ENCODE measurements at regions not wholly inside any gene's neighbourhood (a gene's known extent, or its start where the extent isn't known, plus 50 kb on each side); places are given as distances from the start of the nearest gene placed in this dataset.

DNA sequence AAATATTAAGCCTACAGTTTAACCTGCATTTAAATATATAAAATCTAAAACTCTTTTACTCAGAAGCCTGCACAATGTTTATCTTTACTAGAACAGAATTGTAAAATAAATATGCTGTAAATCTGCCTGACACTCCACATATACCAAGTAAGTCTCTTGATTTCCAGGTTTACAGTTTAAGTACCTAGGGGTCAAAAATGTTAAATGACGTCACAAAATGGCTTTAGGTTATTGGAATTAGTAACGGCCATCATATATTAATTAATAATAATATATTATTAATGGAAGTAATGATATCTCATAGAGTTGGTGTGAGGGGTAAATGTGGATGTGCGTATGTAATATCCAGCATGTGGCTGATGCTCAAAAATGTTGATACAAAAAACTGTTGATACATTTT, 114.8 kb upstream of the ANO5 start:
- H3K27ac ChIP-seq: no peak overlapping the region
- TF ChIP-seq, protein P1, sequence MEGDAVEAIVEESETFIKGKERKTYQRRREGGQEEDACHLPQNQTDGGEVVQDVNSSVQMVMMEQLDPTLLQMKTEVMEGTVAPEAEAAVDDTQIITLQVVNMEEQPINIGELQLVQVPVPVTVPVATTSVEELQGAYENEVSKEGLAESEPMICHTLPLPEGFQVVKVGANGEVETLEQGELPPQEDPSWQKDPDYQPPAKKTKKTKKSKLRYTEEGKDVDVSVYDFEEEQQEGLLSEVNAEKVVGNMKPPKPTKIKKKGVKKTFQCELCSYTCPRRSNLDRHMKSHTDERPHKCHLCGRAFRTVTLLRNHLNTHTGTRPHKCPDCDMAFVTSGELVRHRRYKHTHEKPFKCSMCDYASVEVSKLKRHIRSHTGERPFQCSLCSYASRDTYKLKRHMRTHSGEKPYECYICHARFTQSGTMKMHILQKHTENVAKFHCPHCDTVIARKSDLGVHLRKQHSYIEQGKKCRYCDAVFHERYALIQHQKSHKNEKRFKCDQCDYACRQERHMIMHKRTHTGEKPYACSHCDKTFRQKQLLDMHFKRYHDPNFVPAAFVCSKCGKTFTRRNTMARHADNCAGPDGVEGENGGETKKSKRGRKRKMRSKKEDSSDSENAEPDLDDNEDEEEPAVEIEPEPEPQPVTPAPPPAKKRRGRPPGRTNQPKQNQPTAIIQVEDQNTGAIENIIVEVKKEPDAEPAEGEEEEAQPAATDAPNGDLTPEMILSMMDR (IDR thresholded peaks at IDR 0.05): no peak
- TF ChIP-seq POLR2A (IDR thresholded peaks at IDR 0.05) (no peak), POLR2AphosphoS5 (IDR thresholded peaks at IDR 0.05) (no peak)
- WGBS: 48% methylated on average over 3 of the region's 3 CpGs
- no peaks in the 10 kb centered on the region for H3K9me3 ChIP-seq
- no peak overlapping the region for H3K4me3 ChIP-seq
- H3K4me1 ChIP-seq (replicated peaks): no peaks in the 10 kb centered on the region
- no peaks in the 10 kb centered on the region for H3K36me3 ChIP-seq
- H3K27me3 ChIP-seq (replicated peaks; ENCODE audit: insufficient read depth): no peaks in the 10 kb centered on the region
- intact Hi-C loops (cut with DNase I): no loop called here
- DNase-seq (ENCODE audit: low spot score): no peak

DNA sequence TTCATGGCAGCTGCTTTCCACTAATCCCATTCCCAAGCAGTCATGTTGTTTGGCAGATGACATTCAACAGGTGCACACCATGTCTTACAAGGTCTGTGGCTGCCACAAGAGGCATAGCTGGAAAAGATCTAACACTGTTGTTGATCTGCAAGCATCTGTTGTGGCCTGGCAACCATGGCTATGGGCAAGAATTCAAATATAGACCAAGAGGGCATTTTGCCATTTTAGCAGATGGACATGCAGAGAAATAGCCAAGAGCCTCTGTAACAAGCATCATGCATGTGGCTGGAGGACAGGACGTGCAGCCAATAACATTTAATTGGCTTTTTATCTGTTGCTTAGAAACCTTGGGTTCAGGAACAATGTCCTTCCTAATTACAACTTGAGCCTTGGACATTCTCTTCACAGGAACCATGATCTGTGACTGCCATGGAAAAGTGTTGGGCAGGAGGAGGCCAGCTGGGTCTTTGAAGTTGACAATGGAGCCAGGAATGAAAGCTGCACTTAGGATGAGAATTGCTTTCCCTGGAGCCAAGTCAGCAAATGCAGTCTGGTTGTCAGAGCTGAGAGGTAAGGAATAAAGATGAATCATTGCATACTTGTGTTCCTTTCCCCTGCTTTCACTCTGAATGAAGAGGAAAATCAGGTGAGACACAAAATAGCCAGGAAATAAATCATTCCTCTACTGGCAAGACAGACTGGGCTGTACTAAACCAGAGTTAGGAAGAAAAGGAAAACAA, 113.6 kb upstream of the ANO5 start:
- H3K27me3 ChIP-seq (replicated peaks; ENCODE audit: insufficient read depth): no peaks in the 10 kb centered on the region
- WGBS: 21% methylated on average over 1 of the region's 1 CpG
- intact Hi-C loops (cut with DNase I): no loop called here
- no peaks in the 10 kb centered on the region for H3K36me3 ChIP-seq
- H3K4me3 ChIP-seq: no peak overlapping the region
- no peaks in the 10 kb centered on the region for H3K9me3 ChIP-seq
- no peak overlapping the region for H3K27ac ChIP-seq
- TF ChIP-seq, protein P1 (IDR thresholded peaks at IDR 0.05): no peak
- TF ChIP-seq POLR2AphosphoS5 (IDR thresholded peaks at IDR 0.05) (no peak), POLR2A (IDR thresholded peaks at IDR 0.05) (no peak)
- no peaks in the 10 kb centered on the region for H3K4me1 ChIP-seq (replicated peaks)
- no peak for DNase-seq (ENCODE audit: low spot score)

DNA sequence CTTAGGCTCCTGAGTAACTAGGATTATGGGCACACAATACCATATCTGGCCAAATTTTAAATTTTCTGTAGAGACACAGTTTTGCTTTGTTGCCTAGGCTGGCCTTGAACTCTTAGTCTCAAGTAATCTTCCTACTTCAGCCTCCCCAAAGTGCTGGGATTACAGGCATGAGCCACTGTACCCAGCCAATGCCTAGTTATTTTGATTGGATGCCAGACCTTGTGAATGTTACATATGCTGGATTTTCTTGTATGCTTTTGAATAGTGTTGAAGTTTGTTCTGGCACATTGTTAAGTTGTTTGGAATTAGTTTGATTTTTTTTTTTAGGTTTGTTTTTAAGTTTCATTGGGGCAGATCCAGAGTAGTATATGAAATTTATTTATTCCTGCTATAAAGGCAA, 110.7 kb upstream of the ANO5 start:
- Histone ChIP-seq H3K36me3 (no peaks in the 10 kb centered on the region), H3K27me3 (replicated peaks; ENCODE audit: insufficient read depth) (no peaks in the 10 kb centered on the region), H3K9me3 (no peaks in the 10 kb centered on the region), H3K4me3 (no peak overlapping the region), H3K27ac (no peak overlapping the region), H3K4me1 (replicated peaks) (no peaks in the 10 kb centered on the region)
- no peak for DNase-seq (ENCODE audit: low spot score)
- intact Hi-C loops (cut with DNase I): no loop called here
- TF ChIP-seq POLR2AphosphoS5 (IDR thresholded peaks at IDR 0.05): no peak
- TF ChIP-seq, protein P1 (IDR thresholded peaks at IDR 0.05): no peak
- no peak for TF ChIP-seq POLR2A (IDR thresholded peaks at IDR 0.05)

DNA sequence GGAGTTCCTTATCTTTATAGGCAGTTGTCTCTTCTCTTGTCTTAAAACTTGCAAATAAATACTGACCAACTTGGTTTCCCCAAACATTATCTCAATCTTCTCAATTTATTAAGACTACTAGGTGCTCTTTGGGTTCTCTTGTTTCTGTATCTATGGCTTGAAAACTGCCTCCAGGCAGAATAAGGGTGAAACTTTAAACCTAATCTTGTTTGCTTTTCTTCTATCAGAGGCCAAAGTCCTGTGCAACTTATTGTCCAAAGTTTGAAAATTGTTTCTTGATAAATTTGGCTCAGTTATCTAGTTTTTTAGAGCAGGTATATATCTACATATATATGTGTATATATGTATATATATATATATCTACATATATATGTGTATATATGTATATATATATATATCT, 110.1 kb upstream of the ANO5 start:
- Histone ChIP-seq H3K4me1 (replicated peaks) (no peaks in the 10 kb centered on the region), H3K36me3 (no peaks in the 10 kb centered on the region), H3K4me3 (no peak overlapping the region), H3K9me3 (no peaks in the 10 kb centered on the region), H3K27ac (no peak overlapping the region), H3K27me3 (replicated peaks; ENCODE audit: insufficient read depth) (no peaks in the 10 kb centered on the region)
- DNase-seq (ENCODE audit: low spot score): no peak
- TF ChIP-seq POLR2A (IDR thresholded peaks at IDR 0.05) (no peak), POLR2AphosphoS5 (IDR thresholded peaks at IDR 0.05) (no peak)
- TF ChIP-seq, protein P1 (IDR thresholded peaks at IDR 0.05): no peak
- intact Hi-C loops (cut with DNase I): no loop called here

DNA sequence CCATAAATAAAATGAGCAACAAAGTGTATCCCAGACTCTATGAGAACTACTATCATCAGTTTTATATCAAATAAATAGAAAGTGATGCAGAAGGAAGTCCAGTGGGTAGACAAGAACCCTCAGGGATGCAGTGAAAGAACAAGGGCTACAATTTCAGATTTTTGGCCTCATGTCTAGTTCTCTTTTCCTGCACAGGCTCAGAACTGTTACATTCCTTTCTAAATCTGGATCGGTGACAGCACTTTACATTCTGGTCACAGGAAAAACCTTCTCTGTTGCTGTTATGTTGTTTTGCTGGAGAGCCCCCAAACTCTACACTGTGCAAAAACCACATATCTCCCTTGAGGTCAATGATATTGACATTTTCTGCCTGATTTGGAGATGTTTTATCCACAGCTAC, 108.8 kb upstream of the ANO5 start:
- H3K27me3 ChIP-seq (replicated peaks; ENCODE audit: insufficient read depth): no peaks in the 10 kb centered on the region
- 48% methylated on average over 1 of the region's 1 CpG for WGBS
- H3K4me3 ChIP-seq: no peak overlapping the region
- no peak for DNase-seq (ENCODE audit: low spot score)
- no peak for TF ChIP-seq POLR2A (IDR thresholded peaks at IDR 0.05)
- no peak overlapping the region for H3K27ac ChIP-seq
- intact Hi-C loops (cut with DNase I): no loop called here
- H3K9me3 ChIP-seq: no peaks in the 10 kb centered on the region
- no peaks in the 10 kb centered on the region for H3K4me1 ChIP-seq (replicated peaks)
- no peaks in the 10 kb centered on the region for H3K36me3 ChIP-seq
